ENCODE measurements at regions not wholly inside any gene's neighbourhood (a gene's known extent, or its start where the extent isn't known, plus 50 kb on each side); places are given as distances from the start of the nearest gene placed in this dataset.

DNA sequence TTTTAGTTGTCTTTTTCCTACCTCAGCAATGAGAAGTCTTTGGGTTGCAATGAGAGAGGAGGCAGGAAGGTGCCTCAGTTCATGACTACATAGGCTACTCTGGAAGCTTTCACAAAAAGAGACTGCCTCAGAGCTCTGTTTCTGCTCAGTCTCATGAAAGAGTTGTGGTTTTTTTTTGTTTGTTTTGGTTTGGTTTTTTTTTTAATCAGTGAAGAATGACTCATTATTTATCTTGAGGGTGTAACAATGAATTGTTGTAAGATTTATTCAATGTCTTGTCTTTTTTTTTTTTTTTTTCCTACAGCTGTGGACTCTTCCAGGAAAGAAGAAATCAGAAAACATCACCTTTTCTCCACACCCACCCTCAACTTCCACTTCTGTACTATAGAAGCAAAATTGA lies 67.5 kb upstream of the CXCL13 start:
- H3K27ac ChIP-seq = no peak overlapping the region
- no peak overlapping the region for H3K4me3 ChIP-seq

DNA sequence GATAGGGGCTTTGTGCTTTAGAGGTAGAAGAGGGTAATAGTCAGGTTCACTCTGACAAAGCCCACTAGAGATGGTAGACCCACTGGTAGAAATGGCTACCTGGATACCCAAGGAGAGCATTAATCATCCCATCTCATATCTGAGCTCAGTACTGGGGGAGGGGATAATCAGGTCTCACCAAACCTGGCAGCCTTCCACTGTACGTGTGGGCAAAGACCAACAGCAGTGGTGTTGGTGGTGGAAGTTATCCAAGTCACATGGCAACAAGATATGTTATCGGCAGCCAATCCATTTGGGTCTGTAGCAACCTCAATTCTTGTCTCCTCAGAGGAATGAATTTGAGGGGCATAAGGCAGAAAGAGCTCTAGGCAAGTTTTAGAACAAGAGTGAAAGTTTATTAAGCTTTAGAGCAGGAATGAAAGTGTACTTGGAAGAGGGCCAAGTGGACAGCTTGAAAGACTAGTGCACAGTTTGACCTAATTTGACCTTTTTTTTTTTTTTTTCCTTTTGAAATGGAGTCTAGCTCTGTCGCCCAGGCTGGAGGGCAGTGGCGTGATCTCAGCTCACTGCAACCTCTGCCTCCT lies 67.0 kb upstream of the CXCL13 start:
- no peaks in the 10 kb centered on the region for H3K27me3 ChIP-seq
- no peak for DNase-seq (ENCODE audit: low spot score)
- H3K9me3 ChIP-seq = no peaks in the 10 kb centered on the region
- no peak overlapping the region for H3K4me3 ChIP-seq
- H3K27ac ChIP-seq = no peak overlapping the region
- TF ChIP-seq, protein P1, sequence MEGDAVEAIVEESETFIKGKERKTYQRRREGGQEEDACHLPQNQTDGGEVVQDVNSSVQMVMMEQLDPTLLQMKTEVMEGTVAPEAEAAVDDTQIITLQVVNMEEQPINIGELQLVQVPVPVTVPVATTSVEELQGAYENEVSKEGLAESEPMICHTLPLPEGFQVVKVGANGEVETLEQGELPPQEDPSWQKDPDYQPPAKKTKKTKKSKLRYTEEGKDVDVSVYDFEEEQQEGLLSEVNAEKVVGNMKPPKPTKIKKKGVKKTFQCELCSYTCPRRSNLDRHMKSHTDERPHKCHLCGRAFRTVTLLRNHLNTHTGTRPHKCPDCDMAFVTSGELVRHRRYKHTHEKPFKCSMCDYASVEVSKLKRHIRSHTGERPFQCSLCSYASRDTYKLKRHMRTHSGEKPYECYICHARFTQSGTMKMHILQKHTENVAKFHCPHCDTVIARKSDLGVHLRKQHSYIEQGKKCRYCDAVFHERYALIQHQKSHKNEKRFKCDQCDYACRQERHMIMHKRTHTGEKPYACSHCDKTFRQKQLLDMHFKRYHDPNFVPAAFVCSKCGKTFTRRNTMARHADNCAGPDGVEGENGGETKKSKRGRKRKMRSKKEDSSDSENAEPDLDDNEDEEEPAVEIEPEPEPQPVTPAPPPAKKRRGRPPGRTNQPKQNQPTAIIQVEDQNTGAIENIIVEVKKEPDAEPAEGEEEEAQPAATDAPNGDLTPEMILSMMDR (IDR thresholded peaks at IDR 0.05) = no peak
- H3K4me1 ChIP-seq = peaks cover 0 to 13% of the 10 kb centered on the region in 2 donors
- H3K36me3 ChIP-seq = no peaks in the 10 kb centered on the region

More for the DNA sequence above, 67.5 kb upstream of the CXCL13 start:
- Histone ChIP-seq H3K27me3 (no peaks in the 10 kb centered on the region), H3K36me3 (no peaks in the 10 kb centered on the region), H3K4me1 (peaks cover 0 to 13% of the 10 kb centered on the region in 2 donors), H3K9me3 (no peaks in the 10 kb centered on the region)
- DNase-seq (ENCODE audit: low spot score) = no peak
- TF ChIP-seq, protein P1 (IDR thresholded peaks at IDR 0.05) = no peak

Data from right atrium auricular region (tissue), 2 donors.